ENCODE measurements at regions not wholly inside any gene's neighbourhood (a gene's known extent, or its start where the extent isn't known, plus 50 kb on each side); places are given as distances from the start of the nearest gene placed in this dataset.

GRCh38 chr12:123100882-123101281 lies 50.0 kb downstream of the PITPNM2 start:
- TF ChIP-seq TAF1 (IDR thresholded peaks at IDR 0.05; ENCODE audit: borderline replicate concordance, insufficient read depth, low read length) (no peak), POLR2AphosphoS5 (IDR thresholded peaks at IDR 0.05; ENCODE audit: low read depth, low read length) (no peak), SIN3A (IDR thresholded peaks at IDR 0.05; ENCODE audit: borderline replicate concordance, insufficient read depth, low read length) (no peak), REST (IDR thresholded peaks at IDR 0.05; ENCODE audit: insufficient read depth in 1 of 2, low read depth in 2 of 2, low read length in 2 of 2) (no peak), FOXP2 (optimal IDR thresholded peaks at IDR 0.05; ENCODE audit: borderline replicate concordance, extremely low read depth, extremely low read length, insufficient read depth) (no peak)

GRCh38 chr12:123100450-123100849 lies 50.4 kb downstream of the PITPNM2 start:
- TF ChIP-seq TAF1 (IDR thresholded peaks at IDR 0.05; ENCODE audit: borderline replicate concordance, insufficient read depth, low read length) = no peak
- TF ChIP-seq POLR2AphosphoS5 (IDR thresholded peaks at IDR 0.05; ENCODE audit: low read depth, low read length) = no peak
- no peak for TF ChIP-seq FOXP2 (optimal IDR thresholded peaks at IDR 0.05; ENCODE audit: borderline replicate concordance, extremely low read depth, extremely low read length, insufficient read depth)
- TF ChIP-seq REST (IDR thresholded peaks at IDR 0.05; ENCODE audit: insufficient read depth in 1 of 2, low read depth in 2 of 2, low read length in 2 of 2) = no peak
- no peak for TF ChIP-seq SIN3A (IDR thresholded peaks at IDR 0.05; ENCODE audit: borderline replicate concordance, insufficient read depth, low read length)

- no peak for TF ChIP-seq SIN3A (IDR thresholded peaks at IDR 0.05; ENCODE audit: borderline replicate concordance, insufficient read depth, low read length)
- no peak for TF ChIP-seq FOXP2 (optimal IDR thresholded peaks at IDR 0.05; ENCODE audit: borderline replicate concordance, extremely low read depth, extremely low read length, insufficient read depth)
- TF ChIP-seq POLR2AphosphoS5 (IDR thresholded peaks at IDR 0.05; ENCODE audit: low read depth, low read length) = no peak
- TF ChIP-seq REST (IDR thresholded peaks at IDR 0.05; ENCODE audit: insufficient read depth in 1 of 2, low read depth in 2 of 2, low read length in 2 of 2) = no peak
Observed at GRCh38 chr12:123099560-123100192, 51.2 kb downstream of the PITPNM2 start.

- TF ChIP-seq FOXP2 (optimal IDR thresholded peaks at IDR 0.05; ENCODE audit: borderline replicate concordance, extremely low read depth, extremely low read length, insufficient read depth) (no peak), TAF1 (IDR thresholded peaks at IDR 0.05; ENCODE audit: borderline replicate concordance, insufficient read depth, low read length) (no peak), POLR2AphosphoS5 (IDR thresholded peaks at IDR 0.05; ENCODE audit: low read depth, low read length) (no peak), REST (IDR thresholded peaks at IDR 0.05; ENCODE audit: insufficient read depth in 1 of 2, low read depth in 2 of 2, low read length in 2 of 2) (no peak), SIN3A (IDR thresholded peaks at IDR 0.05; ENCODE audit: borderline replicate concordance, insufficient read depth, low read length) (no peak)
Observed at GRCh38 chr12:123098780-123099179, 52.1 kb downstream of the PITPNM2 start.

Measured in PFSK-1 (cell line).